Sciatic nerve (tissue), 2 donors: ENCODE measurements at regions not wholly inside any gene's neighbourhood (a gene's known extent, or its start where the extent isn't known, plus 50 kb on each side); places are given as distances from the start of the nearest gene placed in this dataset.
"Not testable (repeated sequence)": the region's sequence is repeated elsewhere in the genome, so short reads cannot be mapped to it uniquely, and the experiment has no call there.

Experiments
- ATAC-seq: fragments of 200-7000 bp; cut with Tn5 transposase; one replicate; pipeline ENCODE4 v1.9.1; 2020; ENCODE audit warnings: mild to moderate bottlenecking, moderate library complexity
- DNase-seq: peaks from one replicate; pipeline ENCODE4 v3.0.0-alpha.2; 2020; ENCODE audit warnings: low spot score
- intact Hi-C: fragments of 100-400 bp; cut with DNase I; formaldehyde crosslinking; loops from one replicate; pipeline ENCODE4 v1.14.2; 2022
- donor health status: DM: no; HTN: no; CAD: no.
- donor health status: DM: no; HTN: no; CAD: no.

- ATAC-seq, result no peak
- DNase-seq, result no peak
- intact Hi-C loops, result no loop called here
Measured at GRCh38 chr4:14337892-14338584, 664.2 kb upstream of the CPEB2 start.

- DNase-seq, result no peak
- no peak for ATAC-seq
- intact Hi-C loops, result no loop called here
Measured at GRCh38 chr4:14338585-14339265, 663.6 kb upstream of the CPEB2 start.

- DNase-seq, result no peak
- no peak for ATAC-seq
- intact Hi-C loops, result no loop called here
Measured at GRCh38 chr4:14339715-14340114, 662.6 kb upstream of the CPEB2 start.

- intact Hi-C loops, result no loop called here
- DNase-seq (no peak), ATAC-seq (no peak)
Measured at GRCh38 chr4:14340321-14340720, 662.0 kb upstream of the CPEB2 start.

GRCh38 chr4:14343961-14344360 lies 658.3 kb upstream of the CPEB2 start:
- DNase-seq, result no peak
- intact Hi-C loops, result no loop called here
- no peak for ATAC-seq

- intact Hi-C loops, result no loop called here
- no peak for DNase-seq
- ATAC-seq, result no peak
Measured at GRCh38 chr4:14345356-14345775, 656.9 kb upstream of the CPEB2 start.

GRCh38 chr4:14347526-14347925 lies 654.8 kb upstream of the CPEB2 start:
- ATAC-seq (no peak), DNase-seq (no peak)
- intact Hi-C loops, result no loop called here

- no peak for ATAC-seq
- intact Hi-C loops, result no loop called here
- no peak for DNase-seq
Measured at GRCh38 chr4:14348506-14348905, 653.8 kb upstream of the CPEB2 start.

GRCh38 chr4:14358544-14359160 lies 643.6 kb upstream of the CPEB2 start:
- DNase-seq, ATAC-seq, intact Hi-C loops: not testable (repeated sequence)

GRCh38 chr4:14359991-14360390 lies 642.3 kb upstream of the CPEB2 start:
- ATAC-seq, result no peak
- no peak for DNase-seq
- intact Hi-C loops, result no loop called here

- intact Hi-C loops, result no loop called here
- ATAC-seq, result no peak
- no peak for DNase-seq
Measured at GRCh38 chr4:14361084-14361483, 641.2 kb upstream of the CPEB2 start.

- intact Hi-C loops, result no loop called here
- DNase-seq, result no peak
- ATAC-seq, result no peak
Measured at GRCh38 chr4:14362385-14362784, 639.9 kb upstream of the CPEB2 start.

GRCh38 chr4:14364953-14365536 lies 637.2 kb upstream of the CPEB2 start:
- DNase-seq (no peak), ATAC-seq (no peak)
- intact Hi-C loops, result no loop called here

GRCh38 chr4:14368391-14368790 lies 633.9 kb upstream of the CPEB2 start:
- DNase-seq (no peak), ATAC-seq (no peak)
- intact Hi-C loops, result no loop called here

GRCh38 chr4:14371131-14371530 lies 631.1 kb upstream of the CPEB2 start:
- ATAC-seq (no peak), DNase-seq (no peak)
- intact Hi-C loops, result no loop called here

GRCh38 chr4:14375816-14376215 lies 626.5 kb upstream of the CPEB2 start:
- ATAC-seq, result no peak
- intact Hi-C loops, result no loop called here

GRCh38 chr4:14379183-14379582 lies 623.1 kb upstream of the CPEB2 start:
- DNase-seq (no peak), ATAC-seq (no peak)
- intact Hi-C loops, result no loop called here

More at GRCh38 chr4:14375816-14376215, 626.5 kb upstream of the CPEB2 start:
- DNase-seq, result no peak

GRCh38 chr4:14383652-14384051 lies 618.6 kb upstream of the CPEB2 start:
- no peak for DNase-seq
- ATAC-seq, result no peak
- intact Hi-C loops, result no loop called here

GRCh38 chr4:14384824-14385223 lies 617.5 kb upstream of the CPEB2 start:
- no peak for DNase-seq
- no peak for ATAC-seq
- intact Hi-C loops, result no loop called here

- intact Hi-C loops, result no loop called here
Measured at GRCh38 chr4:14386196-14386595, 616.1 kb upstream of the CPEB2 start.

More at GRCh38 chr4:14386196-14386595, 616.1 kb upstream of the CPEB2 start:
- no peak for ATAC-seq
- no peak for DNase-seq
